ENCODE measurements at regions not wholly inside any gene's neighbourhood (a gene's known extent, or its start where the extent isn't known, plus 50 kb on each side); places are given as distances from the start of the nearest gene placed in this dataset.

DNA sequence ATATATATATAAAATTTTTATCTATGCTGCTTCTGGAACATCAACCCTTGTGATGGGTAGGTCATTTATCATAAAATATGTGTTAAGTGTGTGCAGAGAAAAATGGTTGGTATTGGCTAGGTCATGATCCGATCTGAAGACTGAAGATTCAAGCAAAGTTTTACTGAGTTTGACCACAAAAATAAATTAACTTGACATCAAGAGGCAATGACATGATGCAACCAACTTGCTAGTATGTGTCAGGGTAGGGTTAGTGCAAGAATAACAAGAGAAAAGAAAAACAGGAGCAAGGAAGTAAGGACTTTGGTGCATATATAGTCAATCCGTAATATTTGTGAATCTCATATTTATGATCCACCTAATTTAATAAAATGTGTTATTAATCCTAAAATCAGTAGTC is 1202.0 kb upstream of the ADGRB3 start:
- TF ChIP-seq, protein P1, sequence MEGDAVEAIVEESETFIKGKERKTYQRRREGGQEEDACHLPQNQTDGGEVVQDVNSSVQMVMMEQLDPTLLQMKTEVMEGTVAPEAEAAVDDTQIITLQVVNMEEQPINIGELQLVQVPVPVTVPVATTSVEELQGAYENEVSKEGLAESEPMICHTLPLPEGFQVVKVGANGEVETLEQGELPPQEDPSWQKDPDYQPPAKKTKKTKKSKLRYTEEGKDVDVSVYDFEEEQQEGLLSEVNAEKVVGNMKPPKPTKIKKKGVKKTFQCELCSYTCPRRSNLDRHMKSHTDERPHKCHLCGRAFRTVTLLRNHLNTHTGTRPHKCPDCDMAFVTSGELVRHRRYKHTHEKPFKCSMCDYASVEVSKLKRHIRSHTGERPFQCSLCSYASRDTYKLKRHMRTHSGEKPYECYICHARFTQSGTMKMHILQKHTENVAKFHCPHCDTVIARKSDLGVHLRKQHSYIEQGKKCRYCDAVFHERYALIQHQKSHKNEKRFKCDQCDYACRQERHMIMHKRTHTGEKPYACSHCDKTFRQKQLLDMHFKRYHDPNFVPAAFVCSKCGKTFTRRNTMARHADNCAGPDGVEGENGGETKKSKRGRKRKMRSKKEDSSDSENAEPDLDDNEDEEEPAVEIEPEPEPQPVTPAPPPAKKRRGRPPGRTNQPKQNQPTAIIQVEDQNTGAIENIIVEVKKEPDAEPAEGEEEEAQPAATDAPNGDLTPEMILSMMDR (IDR thresholded peaks at IDR 0.05; ENCODE audit: extremely low read depth in 1 of 2, insufficient read depth in 1 of 2, low read depth in 1 of 2, low read length in 2 of 2) = no peak
- no peak for TF ChIP-seq POLR2A (IDR thresholded peaks at IDR 0.05; ENCODE audit: low read depth, low read length)
- TF ChIP-seq, protein P2, sequence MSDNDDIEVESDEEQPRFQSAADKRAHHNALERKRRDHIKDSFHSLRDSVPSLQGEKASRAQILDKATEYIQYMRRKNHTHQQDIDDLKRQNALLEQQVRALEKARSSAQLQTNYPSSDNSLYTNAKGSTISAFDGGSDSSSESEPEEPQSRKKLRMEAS (IDR thresholded peaks at IDR 0.05; ENCODE audit: insufficient read depth, insufficient read length) = no peak

Measured in endothelial cell of umbilical vein (primary cell).